ENCODE measurements at regions not wholly inside any gene's neighbourhood (a gene's known extent, or its start where the extent isn't known, plus 50 kb on each side); places are given as distances from the start of the nearest gene placed in this dataset.

GRCh38 chr5:112635276-112635675, 102.4 kb upstream of the APC start:
- intact Hi-C loops (cut with DNase I): no loop called here
- Histone ChIP-seq H3K36me3 (no peaks in the 10 kb centered on the region), H3K4me3 (no peak overlapping the region), H3K27ac (no peak overlapping the region), H3K4me1 (peaks cover 0 to 3% of the 10 kb centered on the region in 2 donors), H3K9me3 (peaks cover 0 to 4% of the 10 kb centered on the region in 2 donors), H3K27me3 (no peaks in the 10 kb centered on the region)
- DNase-seq (no peak), ATAC-seq (peak; percentile 42)
- TF ChIP-seq, protein P1, sequence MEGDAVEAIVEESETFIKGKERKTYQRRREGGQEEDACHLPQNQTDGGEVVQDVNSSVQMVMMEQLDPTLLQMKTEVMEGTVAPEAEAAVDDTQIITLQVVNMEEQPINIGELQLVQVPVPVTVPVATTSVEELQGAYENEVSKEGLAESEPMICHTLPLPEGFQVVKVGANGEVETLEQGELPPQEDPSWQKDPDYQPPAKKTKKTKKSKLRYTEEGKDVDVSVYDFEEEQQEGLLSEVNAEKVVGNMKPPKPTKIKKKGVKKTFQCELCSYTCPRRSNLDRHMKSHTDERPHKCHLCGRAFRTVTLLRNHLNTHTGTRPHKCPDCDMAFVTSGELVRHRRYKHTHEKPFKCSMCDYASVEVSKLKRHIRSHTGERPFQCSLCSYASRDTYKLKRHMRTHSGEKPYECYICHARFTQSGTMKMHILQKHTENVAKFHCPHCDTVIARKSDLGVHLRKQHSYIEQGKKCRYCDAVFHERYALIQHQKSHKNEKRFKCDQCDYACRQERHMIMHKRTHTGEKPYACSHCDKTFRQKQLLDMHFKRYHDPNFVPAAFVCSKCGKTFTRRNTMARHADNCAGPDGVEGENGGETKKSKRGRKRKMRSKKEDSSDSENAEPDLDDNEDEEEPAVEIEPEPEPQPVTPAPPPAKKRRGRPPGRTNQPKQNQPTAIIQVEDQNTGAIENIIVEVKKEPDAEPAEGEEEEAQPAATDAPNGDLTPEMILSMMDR (IDR thresholded peaks at IDR 0.05): no peak

DNA sequence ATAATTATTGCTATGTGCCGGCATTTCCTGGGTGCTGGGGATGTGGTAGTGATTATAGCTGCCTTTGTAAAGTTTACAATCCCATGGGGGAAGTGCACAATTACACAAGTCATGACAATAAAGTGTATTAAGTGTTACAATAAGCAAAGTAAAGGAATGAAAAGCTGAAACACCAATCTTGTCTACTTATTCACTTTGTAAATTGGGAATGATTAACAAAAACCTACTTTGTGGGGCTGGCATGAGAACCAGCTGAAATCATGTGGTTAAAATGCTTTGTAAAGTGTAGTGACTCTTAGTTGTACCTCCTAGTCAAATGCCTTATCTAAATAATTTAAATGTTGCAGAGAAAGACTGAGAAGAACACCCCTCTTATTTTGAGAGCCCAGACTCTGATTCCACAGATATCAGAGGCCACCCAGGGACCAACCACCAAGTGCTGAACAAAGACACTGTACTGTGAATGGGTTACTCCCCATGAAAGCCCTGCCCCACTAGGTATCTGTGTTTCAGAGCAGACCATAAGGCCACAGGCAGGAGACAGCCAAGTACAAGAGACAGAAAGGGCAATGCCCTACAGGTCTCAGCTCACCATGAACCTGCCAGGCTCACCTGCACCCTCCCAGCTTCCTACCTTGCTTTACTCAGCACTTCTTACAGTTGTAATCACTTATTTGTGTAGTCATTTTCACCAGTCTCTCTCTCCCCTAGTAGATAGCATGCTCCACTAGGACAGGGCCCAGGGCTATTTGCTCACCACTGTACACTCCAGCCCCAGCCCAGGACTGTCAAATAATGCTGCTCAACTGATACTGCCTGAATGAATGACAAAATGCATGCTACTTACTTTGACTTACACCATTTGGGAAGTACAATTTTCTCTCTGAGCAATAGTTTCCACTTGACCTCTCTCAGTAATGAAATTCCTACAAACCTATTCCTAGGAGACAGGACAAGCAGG, 101.6 kb upstream of the APC start:
- Histone ChIP-seq H3K36me3 (no peaks in the 10 kb centered on the region), H3K27ac (no peak overlapping the region), H3K4me1 (peaks cover 0 to 3% of the 10 kb centered on the region in 2 donors), H3K4me3 (no peak overlapping the region), H3K27me3 (no peaks in the 10 kb centered on the region), H3K9me3 (peaks cover 0 to 4% of the 10 kb centered on the region in 2 donors)
- no peak for DNase-seq
- peak; percentile 67 for ATAC-seq
- TF ChIP-seq, protein P1 (IDR thresholded peaks at IDR 0.05): no peak
- intact Hi-C loops (cut with DNase I): no loop called here

GRCh38 chr5:112636751-112637150, 100.9 kb upstream of the APC start:
- peaks cover 0 to 4% of the 10 kb centered on the region in 2 donors for H3K9me3 ChIP-seq
- ATAC-seq: no peak
- peaks cover 0 to 3% of the 10 kb centered on the region in 2 donors for H3K4me1 ChIP-seq
- H3K4me3 ChIP-seq: no peak overlapping the region
- H3K27ac ChIP-seq: no peak overlapping the region
- DNase-seq: no peak
- intact Hi-C loops (cut with DNase I): no loop called here
- H3K27me3 ChIP-seq: no peaks in the 10 kb centered on the region
- no peaks in the 10 kb centered on the region for H3K36me3 ChIP-seq
- TF ChIP-seq, protein P1 (IDR thresholded peaks at IDR 0.05): no peak

- no peaks in the 10 kb centered on the region for H3K36me3 ChIP-seq
- no peak for ATAC-seq
Observed at GRCh38 chr5:112637343-112637742, 100.3 kb upstream of the APC start.

DNA sequence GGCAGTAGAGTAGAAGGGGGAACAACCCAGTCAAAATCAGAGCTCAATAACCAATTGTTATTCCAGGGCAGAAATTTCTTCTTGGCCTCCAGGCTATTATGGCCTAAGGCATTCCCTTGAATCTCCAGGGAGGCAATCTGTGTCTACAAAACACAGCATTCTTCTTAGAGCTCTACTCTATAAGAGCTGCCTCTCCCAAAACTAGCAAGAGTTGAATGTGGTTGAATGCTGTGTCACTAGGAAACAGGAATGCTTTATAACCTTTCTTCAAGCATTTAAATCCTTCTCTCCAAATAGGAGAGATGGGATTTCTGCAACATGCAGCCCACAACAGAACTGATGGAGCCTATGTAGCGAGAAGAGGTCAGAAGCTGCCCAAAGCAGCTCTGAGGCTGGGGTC, 97.1 kb upstream of the APC start:
- no peak overlapping the region for H3K27ac ChIP-seq
- ATAC-seq (no peak), DNase-seq (no peak)
- no peaks in the 10 kb centered on the region for H3K36me3 ChIP-seq
- TF ChIP-seq, protein P1 (IDR thresholded peaks at IDR 0.05): no peak
- no peaks in the 10 kb centered on the region for H3K9me3 ChIP-seq
- H3K27me3 ChIP-seq: no peaks in the 10 kb centered on the region
- intact Hi-C loops (cut with DNase I): no loop called here
- peaks cover 0 to 3% of the 10 kb centered on the region in 2 donors for H3K4me1 ChIP-seq
- no peak overlapping the region for H3K4me3 ChIP-seq

More at GRCh38 chr5:112637343-112637742, 100.3 kb upstream of the APC start:
- peaks cover 0 to 3% of the 10 kb centered on the region in 2 donors for H3K4me1 ChIP-seq
- no peaks in the 10 kb centered on the region for H3K27me3 ChIP-seq
- TF ChIP-seq, protein P1 (IDR thresholded peaks at IDR 0.05): no peak
- no peak overlapping the region for H3K27ac ChIP-seq
- no peak overlapping the region for H3K4me3 ChIP-seq
- no peaks in the 10 kb centered on the region for H3K9me3 ChIP-seq
- intact Hi-C loops (cut with DNase I): no loop called here
- no peak for DNase-seq

Data from left lung (tissue), 4 donors.